Gastroesophageal sphincter (tissue), 3 donors: ENCODE measurements at regions not wholly inside any gene's neighbourhood (a gene's known extent, or its start where the extent isn't known, plus 50 kb on each side); places are given as distances from the start of the nearest gene placed in this dataset.

Experiments used
- POLR2AphosphoS5 ChIP-seq: sonication (generic); formaldehyde crosslinking; IDR thresholded peaks from one replicate; pipeline ENCODE4 v1.6.1; 2017; ENCODE audit warnings: antibody characterized with exemption
- TF ChIP-seq, protein P1 (sequence below), 4 experiments: fragments of 200-600 bp in 2 of 4; fragments of 450-650 bp in 2 of 4; sonication (generic) in 1 of 4; IDR thresholded peaks; one replicate each; pipeline ENCODE4 v1.5.1; 2017 to 2019; ENCODE audit warnings: antibody characterized with exemption in 4 of 4, mild to moderate bottlenecking in 2 of 4, moderate library complexity in 2 of 4

GRCh38 chr17:6361733-6362132 lies 73.2 kb downstream of the AIPL1 start:
- TF ChIP-seq, protein P1, sequence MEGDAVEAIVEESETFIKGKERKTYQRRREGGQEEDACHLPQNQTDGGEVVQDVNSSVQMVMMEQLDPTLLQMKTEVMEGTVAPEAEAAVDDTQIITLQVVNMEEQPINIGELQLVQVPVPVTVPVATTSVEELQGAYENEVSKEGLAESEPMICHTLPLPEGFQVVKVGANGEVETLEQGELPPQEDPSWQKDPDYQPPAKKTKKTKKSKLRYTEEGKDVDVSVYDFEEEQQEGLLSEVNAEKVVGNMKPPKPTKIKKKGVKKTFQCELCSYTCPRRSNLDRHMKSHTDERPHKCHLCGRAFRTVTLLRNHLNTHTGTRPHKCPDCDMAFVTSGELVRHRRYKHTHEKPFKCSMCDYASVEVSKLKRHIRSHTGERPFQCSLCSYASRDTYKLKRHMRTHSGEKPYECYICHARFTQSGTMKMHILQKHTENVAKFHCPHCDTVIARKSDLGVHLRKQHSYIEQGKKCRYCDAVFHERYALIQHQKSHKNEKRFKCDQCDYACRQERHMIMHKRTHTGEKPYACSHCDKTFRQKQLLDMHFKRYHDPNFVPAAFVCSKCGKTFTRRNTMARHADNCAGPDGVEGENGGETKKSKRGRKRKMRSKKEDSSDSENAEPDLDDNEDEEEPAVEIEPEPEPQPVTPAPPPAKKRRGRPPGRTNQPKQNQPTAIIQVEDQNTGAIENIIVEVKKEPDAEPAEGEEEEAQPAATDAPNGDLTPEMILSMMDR (IDR thresholded peaks at IDR 0.05) = no peak
- no peak for TF ChIP-seq POLR2AphosphoS5
